ENCODE measurements at regions not wholly inside any gene's neighbourhood (a gene's known extent, or its start where the extent isn't known, plus 50 kb on each side); places are given as distances from the start of the nearest gene placed in this dataset.

- TF ChIP-seq, protein P1, sequence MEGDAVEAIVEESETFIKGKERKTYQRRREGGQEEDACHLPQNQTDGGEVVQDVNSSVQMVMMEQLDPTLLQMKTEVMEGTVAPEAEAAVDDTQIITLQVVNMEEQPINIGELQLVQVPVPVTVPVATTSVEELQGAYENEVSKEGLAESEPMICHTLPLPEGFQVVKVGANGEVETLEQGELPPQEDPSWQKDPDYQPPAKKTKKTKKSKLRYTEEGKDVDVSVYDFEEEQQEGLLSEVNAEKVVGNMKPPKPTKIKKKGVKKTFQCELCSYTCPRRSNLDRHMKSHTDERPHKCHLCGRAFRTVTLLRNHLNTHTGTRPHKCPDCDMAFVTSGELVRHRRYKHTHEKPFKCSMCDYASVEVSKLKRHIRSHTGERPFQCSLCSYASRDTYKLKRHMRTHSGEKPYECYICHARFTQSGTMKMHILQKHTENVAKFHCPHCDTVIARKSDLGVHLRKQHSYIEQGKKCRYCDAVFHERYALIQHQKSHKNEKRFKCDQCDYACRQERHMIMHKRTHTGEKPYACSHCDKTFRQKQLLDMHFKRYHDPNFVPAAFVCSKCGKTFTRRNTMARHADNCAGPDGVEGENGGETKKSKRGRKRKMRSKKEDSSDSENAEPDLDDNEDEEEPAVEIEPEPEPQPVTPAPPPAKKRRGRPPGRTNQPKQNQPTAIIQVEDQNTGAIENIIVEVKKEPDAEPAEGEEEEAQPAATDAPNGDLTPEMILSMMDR (IDR thresholded peaks at IDR 0.05; ENCODE audit: poor library complexity, severe bottlenecking), result no peak
- no peak for TF ChIP-seq EZH2 (IDR thresholded peaks at IDR 0.05; ENCODE audit: borderline replicate concordance, insufficient read depth, low read length, poor library complexity, severe bottlenecking)
These were observed 152.6 kb upstream of the RNF32 start for GRCh38 chr7:156487811-156488533.

Data from neural cell (in vitro differentiated cells).